Uterus (tissue), 3 donors: ENCODE measurements at regions not wholly inside any gene's neighbourhood (a gene's known extent, or its start where the extent isn't known, plus 50 kb on each side); places are given as distances from the start of the nearest gene placed in this dataset.

Experiments used
- DNase-seq, 2 donors: peaks; one replicate each; pipeline ENCODE4 v3.0.0-alpha.2; 2019 to 2020
- H3K27ac ChIP-seq, 2 donors: fragments of 200-600 bp; sonication (generic); 1 replicate in 1 of 2; 2 replicates in 1 of 2; pipeline ENCODE4 v1.5.1; 2016 to 2018
- H3K27me3 ChIP-seq, 2 donors: fragments of 200-600 bp; sonication (generic); one replicate each; pipeline ENCODE4 v1.5.1; 2018 to 2019; ENCODE audit warnings: control low read depth in 1 of 2
- H3K36me3 ChIP-seq, 2 donors: fragments of 200-600 bp; sonication (generic); one replicate each; pipeline ENCODE4 v1.5.1; 2019; ENCODE audit warnings: control low read depth in 1 of 2
- H3K4me1 ChIP-seq, 2 donors: fragments of 200-600 bp; sonication (generic); one replicate each; pipeline ENCODE4 v1.5.1; 2018 to 2019; ENCODE audit warnings: control low read depth in 1 of 2
- H3K4me3 ChIP-seq, 2 donors: fragments of 200-600 bp; sonication (generic); 1 replicate in 1 of 2; 2 replicates in 1 of 2; pipeline ENCODE4 v1.5.1; 2018 to 2019; ENCODE audit warnings: mild to moderate bottlenecking in 1 of 2
- H3K9me3 ChIP-seq, 2 donors: fragments of 200-600 bp; sonication (generic); one replicate each; pipeline ENCODE4 v1.5.1; 2019; ENCODE audit warnings: control low read depth in 1 of 2
- CTCF ChIP-seq, 4 experiments: fragments of 200-600 bp in 2 of 4; fragments of 450-650 bp in 2 of 4; sonication (generic) in 2 of 4; IDR thresholded peaks; one replicate each; pipeline ENCODE4 v1.5.1; 2016 to 2019; ENCODE audit warnings: antibody characterized with exemption in 4 of 4, mild to moderate bottlenecking in 2 of 4, moderate library complexity in 1 of 4
- POLR2A ChIP-seq, 2 donors: fragments of 450-650 bp; IDR thresholded peaks; one replicate each; pipeline ENCODE4 v1.6.1; 2016; ENCODE audit warnings: antibody characterized with exemption in 2 of 2, mild to moderate bottlenecking in 1 of 2, moderate library complexity in 1 of 2
- intact Hi-C: fragments of 100-400 bp; cut with DNase I; formaldehyde crosslinking; loops from one replicate; pipeline ENCODE4 v1.15.1; 2023; ENCODE audit warnings: low total_unique reads
- donor health status: DM: yes; HTN: yes; CAD: no.

DNA sequence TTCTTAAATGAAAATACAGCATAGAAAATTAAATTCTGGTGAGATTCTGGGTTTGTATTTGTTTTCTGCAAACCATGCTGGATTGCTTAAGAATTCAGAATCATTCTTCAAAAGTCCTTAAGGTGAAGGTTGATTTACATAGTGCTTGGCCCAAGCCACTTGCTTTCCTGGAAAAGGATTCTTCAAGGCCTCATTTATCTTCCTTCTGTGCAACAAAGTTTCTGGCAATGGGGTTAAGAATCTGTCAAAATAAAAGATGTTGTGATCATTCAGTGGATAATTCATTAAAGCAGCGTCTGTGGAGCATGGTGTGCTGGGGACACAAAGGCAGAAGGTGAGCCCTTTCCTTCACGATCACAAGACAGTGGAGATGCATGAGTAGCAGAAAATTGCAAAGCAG lies 351.9 kb downstream of the GALR1 start:
- intact Hi-C loops, result no loop called here
- no peak for DNase-seq
- TF ChIP-seq CTCF (IDR thresholded peaks at IDR 0.05) (no peak), POLR2A (IDR thresholded peaks at IDR 0.05) (no peak)
- H3K9me3 ChIP-seq, result no peaks in the 10 kb centered on the region
- H3K4me3 ChIP-seq, result no peak overlapping the region
- H3K27ac ChIP-seq, result no peak overlapping the region
- no peaks in the 10 kb centered on the region for H3K27me3 ChIP-seq
- H3K36me3 ChIP-seq, result no peaks in the 10 kb centered on the region
- no peaks in the 10 kb centered on the region for H3K4me1 ChIP-seq

GRCh38 chr18:77607087-77607486 lies 357.4 kb downstream of the GALR1 start:
- H3K4me3 ChIP-seq, result no peak overlapping the region
- DNase-seq, result no peak
- intact Hi-C loops, result no loop called here
- H3K9me3 ChIP-seq, result no peaks in the 10 kb centered on the region
- no peak overlapping the region for H3K27ac ChIP-seq
- H3K27me3 ChIP-seq, result no peaks in the 10 kb centered on the region
- TF ChIP-seq CTCF (IDR thresholded peaks at IDR 0.05), result no peak
- TF ChIP-seq POLR2A (IDR thresholded peaks at IDR 0.05), result no peak
- H3K36me3 ChIP-seq, result no peaks in the 10 kb centered on the region
- H3K4me1 ChIP-seq, result no peaks in the 10 kb centered on the region

DNA sequence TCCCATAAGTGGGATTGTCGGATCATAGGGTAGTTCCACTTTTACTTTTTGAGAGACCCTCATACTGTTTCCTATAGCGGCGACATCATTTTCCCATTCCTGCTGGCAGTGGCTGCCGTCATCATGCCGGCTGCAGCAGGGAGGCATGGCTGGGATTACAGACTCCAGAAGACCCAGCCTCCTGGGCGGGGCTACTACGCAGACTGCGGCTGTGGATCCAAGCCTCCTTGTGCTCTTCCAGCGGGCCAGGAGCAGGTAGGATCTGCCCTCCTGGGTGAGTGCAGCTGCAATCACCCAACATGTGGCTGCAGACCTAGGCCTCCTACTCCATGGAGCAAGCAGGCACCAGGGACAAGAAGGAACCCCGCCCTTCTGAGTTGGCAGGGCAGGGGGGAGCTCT lies 359.2 kb downstream of the GALR1 start:
- Histone ChIP-seq H3K4me1 (no peaks in the 10 kb centered on the region), H3K9me3 (no peaks in the 10 kb centered on the region), H3K27ac (no peak overlapping the region), H3K4me3 (no peak overlapping the region), H3K36me3 (no peaks in the 10 kb centered on the region), H3K27me3 (no peaks in the 10 kb centered on the region)
- TF ChIP-seq POLR2A (IDR thresholded peaks at IDR 0.05), result no peak
- no peak for TF ChIP-seq CTCF (IDR thresholded peaks at IDR 0.05)
- intact Hi-C loops, result no loop called here
- no peak for DNase-seq

DNA sequence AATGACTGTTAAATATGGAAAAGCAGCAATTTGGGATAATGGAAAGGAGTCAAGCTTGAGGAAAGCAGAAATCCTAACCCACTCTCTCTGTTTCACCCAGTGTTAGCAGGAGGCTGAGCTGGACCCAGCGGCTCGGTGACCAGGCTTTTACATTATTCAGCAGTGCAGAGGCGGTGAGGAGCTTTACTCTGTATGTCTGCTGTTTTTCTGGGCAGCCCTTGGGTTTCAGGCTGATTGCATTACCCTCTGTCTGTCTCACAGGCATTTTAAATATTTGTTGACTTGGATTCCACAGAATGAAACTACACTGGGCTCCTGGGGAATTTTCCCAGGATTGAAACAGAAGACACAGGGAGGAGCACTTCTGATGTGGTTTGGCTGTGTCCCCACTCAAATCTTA lies 368.0 kb downstream of the GALR1 start:
- no peaks in the 10 kb centered on the region for H3K9me3 ChIP-seq

DNA sequence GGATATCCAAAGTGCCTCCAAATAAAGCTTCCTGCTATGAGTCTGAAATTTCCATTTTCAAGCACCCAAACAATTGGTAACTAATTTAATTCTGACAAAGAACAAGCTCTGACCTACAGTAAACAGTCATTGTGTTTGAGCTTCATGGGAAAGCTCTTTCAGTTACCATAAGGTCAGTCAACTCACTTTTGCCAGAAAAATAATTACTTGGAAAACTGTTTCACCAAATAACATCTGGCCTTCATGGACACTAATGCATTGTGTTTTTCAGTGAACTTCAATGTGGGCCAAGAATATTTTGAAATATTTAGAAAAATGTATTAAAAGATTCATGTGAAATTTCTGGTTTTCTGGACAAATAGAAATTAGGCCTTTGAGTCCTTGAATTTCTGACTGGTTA lies 369.9 kb downstream of the GALR1 start:
- intact Hi-C loops, result no loop called here
- no peak for DNase-seq
- H3K4me3 ChIP-seq, result no peak overlapping the region
- H3K4me1 ChIP-seq, result no peaks in the 10 kb centered on the region
- H3K27ac ChIP-seq, result peak overlapping the region in 1 of 2 donors; percentile 11
- H3K9me3 ChIP-seq, result no peaks in the 10 kb centered on the region
- H3K36me3 ChIP-seq, result no peaks in the 10 kb centered on the region
- TF ChIP-seq CTCF (IDR thresholded peaks at IDR 0.05) (no peak), POLR2A (IDR thresholded peaks at IDR 0.05) (no peak)
- no peaks in the 10 kb centered on the region for H3K27me3 ChIP-seq

More for the DNA sequence above, 368.0 kb downstream of the GALR1 start:
- no peak for DNase-seq
- H3K27me3 ChIP-seq, result no peaks in the 10 kb centered on the region
- TF ChIP-seq POLR2A (IDR thresholded peaks at IDR 0.05) (no peak), CTCF (IDR thresholded peaks at IDR 0.05) (no peak)
- intact Hi-C loops, result no loop called here
- H3K4me1 ChIP-seq, result no peaks in the 10 kb centered on the region
- H3K36me3 ChIP-seq, result no peaks in the 10 kb centered on the region
- no peak overlapping the region for H3K4me3 ChIP-seq
- H3K27ac ChIP-seq, result no peak overlapping the region
